ENCODE measurements at regions not wholly inside any gene's neighbourhood (a gene's known extent, or its start where the extent isn't known, plus 50 kb on each side); places are given as distances from the start of the nearest gene placed in this dataset.

DNA sequence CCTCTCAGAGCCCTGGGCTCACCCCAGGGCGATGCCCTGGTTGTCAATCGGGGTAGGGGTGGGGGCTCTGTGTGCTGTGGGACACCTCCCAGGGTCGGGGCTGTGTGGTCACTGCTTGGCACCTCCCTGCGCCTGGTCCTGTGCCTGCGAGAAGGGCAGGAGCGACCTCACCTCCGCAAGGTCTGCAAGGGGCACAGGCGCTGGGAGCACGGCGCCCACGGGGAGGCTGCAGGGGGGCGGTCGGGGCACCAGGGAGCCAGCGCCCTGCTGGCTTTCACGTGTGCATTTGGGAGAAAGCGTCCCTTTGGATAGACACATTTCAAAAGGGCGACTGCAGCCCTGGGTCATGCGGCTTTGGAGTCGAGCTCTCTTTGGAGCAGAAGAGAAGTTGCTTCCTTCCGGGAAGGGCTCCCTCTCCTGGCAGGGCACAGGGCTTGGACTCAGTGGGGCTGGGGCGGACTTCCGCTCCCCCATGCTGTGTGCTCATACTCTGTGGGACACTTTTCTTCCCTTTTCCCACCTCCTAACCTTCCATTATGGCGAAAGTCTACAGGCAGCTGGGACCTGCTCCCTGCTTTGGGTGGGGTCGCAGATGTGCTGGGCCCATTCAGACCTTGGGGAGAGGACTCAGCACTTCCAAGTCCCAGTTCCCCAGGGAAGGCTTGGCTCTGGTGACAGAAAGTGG, 52.9 kb upstream of the SLC28A3 start:
- DNase-seq (ENCODE audit: low read depth), result no peak

DNA sequence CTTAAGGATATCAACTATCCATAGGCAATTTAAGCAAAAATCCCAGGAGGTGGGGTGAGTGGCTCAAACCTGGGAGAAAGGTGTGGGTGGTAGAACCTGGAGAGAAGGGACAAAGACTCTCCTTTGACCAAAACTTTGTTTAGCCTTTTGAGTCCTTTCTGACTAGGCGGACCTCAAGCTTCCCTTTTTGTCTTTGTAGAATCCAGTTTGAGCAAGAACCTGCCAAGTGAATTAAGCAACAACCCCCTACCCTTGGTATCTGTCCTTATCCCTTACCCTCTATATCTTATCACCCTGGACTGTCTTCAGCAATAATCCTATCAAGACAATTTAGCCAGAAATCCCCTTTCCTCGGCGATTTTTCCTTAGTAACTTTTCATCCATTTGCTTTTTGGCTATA, 53.5 kb upstream of the SLC28A3 start:
- no peak for DNase-seq (ENCODE audit: low read depth)

DNA sequence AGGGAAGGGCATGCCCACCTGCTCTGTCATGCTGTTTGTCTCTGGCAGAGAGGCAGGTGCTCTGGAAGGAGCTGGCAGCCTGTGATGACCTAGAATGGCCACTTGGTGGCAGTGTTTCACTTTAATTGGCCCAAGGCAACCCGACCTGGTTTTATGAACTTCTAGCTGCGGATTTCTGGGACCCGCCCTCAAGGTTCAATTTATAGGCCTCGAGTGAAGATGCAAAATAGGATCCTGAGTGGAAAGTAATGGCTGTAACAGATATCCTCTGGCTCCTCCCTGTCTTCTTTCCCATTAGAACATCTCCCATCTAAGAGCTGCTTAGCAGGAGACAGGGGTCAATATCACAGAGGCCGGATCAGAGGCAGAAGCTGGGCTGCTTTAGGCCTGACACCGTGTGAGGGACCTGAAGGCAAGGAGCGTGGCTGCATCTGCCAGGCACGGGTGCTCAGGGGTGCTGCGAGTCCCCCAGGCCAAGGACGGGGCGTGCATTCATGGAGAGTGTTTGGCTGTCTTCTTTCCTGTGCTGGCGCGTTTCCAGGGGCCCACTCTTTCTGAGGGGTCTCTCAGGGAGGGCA, 56.7 kb upstream of the SLC28A3 start:
- DNase-seq (ENCODE audit: low read depth), result peak; percentile 60

DNA sequence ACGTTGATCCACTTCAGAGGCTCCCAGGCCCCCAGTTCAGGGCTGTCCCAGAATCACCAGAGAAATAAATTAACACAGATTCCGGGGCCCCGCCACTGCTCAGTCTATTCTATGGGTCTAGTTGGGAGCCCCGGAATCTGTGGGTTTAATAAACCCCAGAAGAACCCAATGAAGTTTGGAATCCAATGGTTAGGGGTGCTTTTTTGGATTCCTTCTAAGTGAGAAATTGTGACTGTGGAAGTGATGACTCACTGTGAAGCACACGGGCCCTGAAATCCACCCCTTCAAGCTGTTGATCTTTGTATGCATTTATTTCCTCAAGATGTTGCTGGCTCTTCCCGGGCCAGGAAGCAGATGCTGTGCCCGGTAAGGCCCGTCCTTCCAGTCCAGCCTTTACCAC, 57.3 kb upstream of the SLC28A3 start:
- peak; percentile 34 for DNase-seq (ENCODE audit: low read depth)

DNA sequence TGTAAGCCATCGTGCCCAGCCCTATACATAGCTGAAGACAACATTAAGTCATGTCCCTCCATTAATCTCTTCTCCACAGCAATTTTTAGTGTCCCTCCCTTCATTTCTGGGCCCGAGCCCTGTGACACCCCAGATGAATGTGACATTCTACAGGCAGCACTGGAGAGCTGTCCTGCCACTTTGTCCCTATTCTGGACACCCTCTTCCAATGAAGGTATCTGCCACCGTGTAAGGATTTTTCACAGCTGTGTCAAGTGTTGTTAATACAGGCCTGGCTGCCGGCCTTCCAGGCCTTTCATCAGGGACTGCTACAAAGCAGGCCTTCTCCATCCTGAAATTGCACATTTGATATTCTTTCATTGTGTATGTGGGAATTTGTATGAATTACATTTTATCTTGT, 62.0 kb upstream of the SLC28A3 start:
- DNase-seq (ENCODE audit: low read depth), result no peak

DNA sequence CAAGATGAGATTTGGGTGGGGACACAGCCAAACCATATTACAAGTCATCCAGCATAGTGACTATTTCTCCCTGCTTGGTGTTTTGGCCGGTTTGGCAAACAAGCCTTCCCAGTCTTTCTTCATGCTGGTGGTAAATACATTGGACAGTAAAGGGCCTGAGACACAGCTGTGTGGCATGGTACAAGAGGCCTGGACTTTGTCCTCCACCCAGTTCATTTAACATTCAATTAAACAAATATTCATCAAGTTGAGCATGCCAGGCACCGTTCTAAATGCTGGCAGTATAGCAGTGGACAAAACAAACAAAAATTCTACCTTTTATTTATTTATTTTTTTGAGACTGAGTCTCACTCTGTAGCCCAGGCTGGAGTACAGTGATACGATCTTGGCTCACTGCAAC, 62.7 kb upstream of the SLC28A3 start:
- DNase-seq (ENCODE audit: low read depth), result no peak

DNA sequence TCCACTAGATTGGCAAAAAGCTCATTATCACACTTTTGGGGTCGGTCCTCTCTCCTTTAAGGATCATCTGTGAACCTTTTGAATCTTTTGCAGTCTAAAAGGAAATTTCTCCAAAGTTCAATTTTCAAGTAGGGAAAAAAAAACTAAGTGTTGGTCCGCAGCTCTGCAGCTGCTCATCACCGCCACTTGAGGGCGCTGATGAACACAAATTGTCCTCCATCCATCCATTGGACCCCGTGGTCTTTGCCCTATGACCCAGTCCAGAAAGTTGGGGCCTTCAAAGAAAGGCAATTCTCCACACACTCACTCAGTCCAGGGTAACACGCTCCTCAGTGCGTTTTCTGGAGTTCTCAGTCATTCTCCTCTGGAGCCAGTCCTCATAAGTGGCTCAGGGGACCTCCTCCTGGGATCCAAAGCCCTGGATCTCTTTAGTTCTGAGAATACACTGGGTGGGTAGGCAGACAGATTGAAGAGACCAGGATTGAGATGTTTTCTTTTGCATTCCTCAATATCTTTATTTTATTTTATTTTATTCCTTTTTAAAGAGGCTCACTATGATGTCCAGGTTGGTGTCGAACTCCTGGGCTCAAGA, 63.6 kb upstream of the SLC28A3 start:
- no peak for DNase-seq (ENCODE audit: low read depth)

DNA sequence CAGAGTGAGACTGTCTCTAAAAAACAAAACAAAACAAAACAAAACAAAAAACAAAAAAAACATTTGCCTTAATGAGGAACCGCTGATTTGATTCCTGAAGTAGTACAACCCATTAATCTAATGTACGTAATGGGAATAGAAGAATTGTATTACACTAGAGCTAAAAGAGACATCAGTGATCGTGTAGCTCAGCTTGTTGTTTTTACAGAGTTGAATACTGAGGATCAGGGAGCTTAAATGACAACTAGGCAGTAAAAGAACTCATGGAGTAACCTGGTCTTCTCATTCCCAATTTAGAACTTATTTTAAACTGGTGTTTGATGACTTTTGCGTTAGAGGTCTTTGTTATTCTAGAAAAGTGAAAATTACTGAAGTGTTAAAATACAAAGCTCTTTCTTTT, 65.1 kb upstream of the SLC28A3 start:
- DNase-seq (ENCODE audit: low read depth), result no peak

DNA sequence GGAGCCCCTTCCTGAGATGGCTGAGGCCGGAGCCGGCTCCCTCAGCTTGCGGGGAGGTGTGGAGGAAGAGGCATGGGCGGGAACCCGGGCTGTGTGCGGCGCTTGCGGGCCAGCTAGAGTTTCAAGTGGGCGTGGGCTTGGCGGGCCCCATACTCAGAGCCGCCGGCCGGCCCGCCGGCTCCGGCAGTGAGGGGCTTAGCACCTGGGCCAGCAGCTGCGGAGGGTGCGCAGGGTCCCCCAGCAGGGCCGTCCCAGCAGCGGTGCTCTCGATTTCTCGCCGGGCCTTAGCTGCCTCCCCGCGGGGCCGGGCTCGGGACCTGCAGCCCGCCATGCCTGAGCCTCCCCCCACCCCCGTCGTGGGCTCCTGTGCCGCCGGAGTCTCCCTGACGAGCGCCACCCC, 67.9 kb upstream of the SLC28A3 start:
- no peak for DNase-seq (ENCODE audit: low read depth)

DNA sequence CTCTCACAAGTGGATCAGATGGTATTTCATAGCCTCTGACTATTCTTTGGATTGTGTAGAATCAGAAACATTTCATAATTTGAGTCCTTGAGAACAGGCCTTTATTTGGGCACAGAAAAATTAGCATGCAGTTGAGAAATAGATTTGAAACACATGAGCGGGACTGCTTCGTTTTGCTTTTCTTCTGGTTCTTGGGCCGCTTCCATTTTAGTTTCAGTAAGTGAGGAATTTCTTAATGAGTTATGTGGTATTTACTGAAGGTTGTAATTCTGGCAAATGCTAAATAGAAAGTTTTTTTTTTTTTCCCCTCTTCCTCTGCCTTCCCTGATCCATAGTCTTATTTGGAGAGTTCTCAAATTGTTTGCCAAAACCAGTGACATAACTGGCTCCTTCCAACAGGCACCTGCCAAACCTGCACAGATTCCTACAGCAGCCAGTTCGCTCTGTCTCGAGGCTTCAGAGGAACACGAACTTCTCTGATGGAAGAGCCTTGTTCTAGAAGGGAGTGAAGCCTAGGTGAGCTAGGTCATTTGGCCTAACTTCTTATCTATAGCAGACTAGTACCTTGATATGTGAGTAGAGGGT, 71.2 kb upstream of the SLC28A3 start:
- DNase-seq (ENCODE audit: low read depth), result no peak

DNA sequence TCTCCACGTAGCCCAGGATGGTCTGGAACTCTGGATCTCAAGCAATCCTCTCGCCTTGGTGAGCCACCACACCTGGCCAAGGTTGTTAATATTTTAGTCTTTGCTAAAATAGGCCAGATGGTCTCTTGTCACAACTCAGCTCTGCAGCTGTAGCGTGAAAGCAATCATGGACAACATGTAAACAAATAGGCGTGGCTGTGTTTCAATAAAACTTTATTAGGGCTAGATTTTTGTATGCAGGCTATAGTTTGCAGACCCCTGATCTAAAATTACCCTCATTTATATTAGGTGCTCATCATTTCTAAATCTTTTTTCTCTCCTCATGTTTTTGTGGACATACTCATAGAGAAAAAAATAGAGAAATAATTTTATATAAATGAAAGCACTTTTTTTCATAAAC, 72.1 kb upstream of the SLC28A3 start:
- DNase-seq (ENCODE audit: low read depth), result no peak

DNA sequence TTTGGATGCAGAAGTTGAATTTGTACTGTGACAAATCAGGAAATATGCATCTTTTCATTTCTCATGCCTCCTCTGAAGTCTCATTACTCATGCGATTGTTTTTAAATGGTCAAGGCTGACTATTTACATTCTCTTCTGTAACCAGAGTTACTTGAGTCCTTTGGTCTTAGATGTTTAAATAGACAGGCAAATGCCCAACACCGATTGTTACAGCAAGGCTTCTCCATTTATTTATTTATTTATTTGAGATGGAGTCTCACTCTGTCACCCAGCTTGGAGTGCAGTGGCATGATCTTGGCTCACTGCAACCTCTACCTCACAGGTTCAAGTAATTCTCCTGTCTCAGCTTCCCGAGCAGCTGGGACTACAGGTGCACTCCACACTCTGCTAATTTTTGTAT, 72.7 kb upstream of the SLC28A3 start:
- DNase-seq (ENCODE audit: low read depth), result no peak

DNA sequence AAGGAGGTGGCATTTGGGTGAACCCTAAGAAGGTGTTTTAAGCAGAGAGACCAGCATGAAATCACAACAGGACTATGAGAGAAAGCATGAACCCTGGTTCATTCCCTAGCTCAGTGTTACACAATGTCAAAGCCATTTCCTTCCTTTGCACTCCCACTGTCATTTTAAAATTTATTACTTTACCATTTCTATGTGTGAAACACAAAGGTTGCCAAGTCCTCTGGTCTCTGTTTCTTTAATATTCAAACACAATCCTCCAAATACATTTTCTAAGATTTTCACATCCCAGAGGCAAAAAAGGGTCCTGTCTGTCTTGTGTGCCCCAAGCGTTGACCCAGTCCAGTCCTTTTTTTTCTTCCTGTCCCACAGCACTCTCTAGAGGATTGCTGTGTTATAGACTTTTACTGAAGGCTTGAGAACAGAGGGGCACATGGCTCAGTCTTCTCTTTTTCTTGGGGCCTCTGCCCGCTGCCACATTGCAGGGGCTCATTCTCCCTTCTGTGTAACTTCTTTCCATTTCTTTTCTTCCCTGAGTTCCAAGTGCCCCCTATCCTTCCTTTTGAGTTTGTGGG, 78.6 kb upstream of the SLC28A3 start:
- DNase-seq (ENCODE audit: low read depth), result no peak

DNA sequence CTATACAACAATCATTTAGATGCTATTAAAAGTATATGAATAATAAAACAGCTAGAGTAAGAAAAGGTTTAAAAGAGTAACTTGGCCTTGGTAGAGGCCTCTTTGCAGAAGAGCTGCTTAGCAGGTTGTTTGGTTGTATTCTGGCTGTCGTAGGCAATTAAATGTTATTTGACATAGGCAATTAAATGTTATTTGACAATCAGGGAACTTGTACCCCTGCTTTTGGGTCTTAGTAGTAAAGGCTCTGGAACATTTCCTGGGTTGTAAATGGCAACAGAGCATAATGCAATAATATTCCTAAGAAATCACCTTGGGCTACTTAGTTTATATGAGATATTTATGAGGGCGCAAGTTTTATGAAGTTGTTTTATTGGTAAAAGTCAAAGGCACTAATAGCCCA, 84.4 kb upstream of the SLC28A3 start:
- DNase-seq (ENCODE audit: low read depth), result no peak

DNA sequence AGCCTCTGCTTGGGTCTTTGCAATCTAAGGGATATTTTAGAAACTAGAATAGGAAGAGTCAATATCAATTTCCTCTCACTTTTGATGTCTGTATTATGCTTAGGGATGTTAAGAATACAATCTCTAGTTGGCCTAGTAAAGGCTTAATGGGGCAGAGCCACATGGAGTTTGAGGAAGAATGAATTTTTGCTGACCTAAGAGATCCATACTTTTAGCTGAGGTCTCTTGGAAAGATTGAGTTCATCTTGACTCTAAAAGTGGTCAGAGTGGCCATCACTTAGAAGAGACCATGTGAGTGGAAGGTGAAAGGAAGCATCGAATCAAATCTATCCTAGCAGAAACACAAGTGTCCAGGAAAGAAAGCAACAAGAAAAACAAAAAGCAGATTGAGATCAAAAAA, 92.2 kb upstream of the SLC28A3 start:
- DNase-seq (ENCODE audit: low read depth), result no peak

DNA sequence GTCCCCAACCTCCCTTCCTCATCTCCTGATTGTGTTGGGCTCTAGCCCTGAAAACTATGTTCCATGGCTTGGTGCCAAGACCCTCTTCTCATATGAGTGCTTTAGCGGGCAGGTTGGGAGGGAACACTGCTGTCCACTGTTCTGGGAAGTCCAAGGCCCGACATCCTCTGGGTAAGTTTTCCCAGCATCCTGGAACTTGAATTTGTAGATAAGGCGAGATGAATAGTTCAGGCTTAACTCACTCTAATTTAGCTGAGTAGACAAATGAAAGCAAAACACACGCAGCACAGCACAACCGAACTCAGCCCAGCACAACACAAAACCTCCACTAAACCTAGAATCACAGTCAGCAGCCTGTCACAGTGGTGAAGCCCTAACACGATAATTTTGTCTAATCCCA, 95.3 kb upstream of the SLC28A3 start:
- DNase-seq (ENCODE audit: low read depth), result no peak

DNA sequence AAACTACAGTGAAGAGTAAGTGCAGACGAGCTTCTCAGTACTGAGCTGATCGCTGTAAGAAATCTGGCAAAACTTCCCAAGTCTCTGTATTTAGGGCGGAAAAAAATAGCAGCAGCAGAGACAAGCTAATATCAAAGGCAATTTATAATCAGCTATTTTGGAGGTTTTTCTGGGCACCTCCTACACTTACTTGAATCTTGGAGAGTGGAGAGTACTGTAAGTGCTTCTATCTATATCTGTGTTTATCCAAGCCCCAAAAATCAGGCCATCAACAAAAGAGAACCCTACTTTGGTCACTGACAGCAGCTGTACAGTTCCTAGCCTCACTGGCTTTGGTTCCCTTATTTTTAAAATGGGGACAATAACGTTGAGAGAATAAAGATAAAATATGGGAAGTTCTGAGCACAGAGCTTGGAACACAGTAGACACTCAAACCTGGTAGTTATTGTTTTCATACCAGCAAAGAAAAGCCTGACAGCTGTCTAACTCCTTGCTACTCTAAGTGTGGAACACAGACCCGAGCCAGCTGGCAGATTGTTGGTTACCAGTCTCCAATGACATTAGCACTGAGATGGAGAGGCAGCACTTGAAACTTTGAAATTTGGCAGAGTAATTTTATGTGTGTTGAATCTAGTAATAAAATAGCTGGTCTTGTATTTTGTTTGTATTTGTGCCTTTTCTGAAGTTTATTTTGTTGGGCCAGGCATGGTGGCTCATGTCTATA, 96.0 kb upstream of the SLC28A3 start:
- no peak for DNase-seq (ENCODE audit: low read depth)

DNA sequence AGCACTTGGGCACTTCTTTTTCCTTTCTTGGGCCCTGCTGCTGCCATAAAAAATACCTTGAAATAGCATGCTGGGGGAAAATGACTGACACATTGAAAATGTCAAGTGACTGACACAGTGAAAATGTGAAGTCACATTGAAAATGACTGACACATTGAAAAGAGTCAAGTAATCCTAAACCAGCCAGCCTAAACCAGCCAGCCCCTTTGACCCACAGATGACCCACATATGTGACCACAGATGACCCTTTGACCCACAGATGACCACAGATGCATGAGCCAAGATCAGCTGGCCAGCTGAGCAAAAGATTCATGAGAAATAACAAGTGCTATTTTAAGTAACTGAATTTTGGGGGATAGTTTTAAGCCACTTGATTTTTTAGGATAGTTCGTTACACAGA, 97.8 kb upstream of the SLC28A3 start:
- DNase-seq (ENCODE audit: low read depth), result no peak

DNA sequence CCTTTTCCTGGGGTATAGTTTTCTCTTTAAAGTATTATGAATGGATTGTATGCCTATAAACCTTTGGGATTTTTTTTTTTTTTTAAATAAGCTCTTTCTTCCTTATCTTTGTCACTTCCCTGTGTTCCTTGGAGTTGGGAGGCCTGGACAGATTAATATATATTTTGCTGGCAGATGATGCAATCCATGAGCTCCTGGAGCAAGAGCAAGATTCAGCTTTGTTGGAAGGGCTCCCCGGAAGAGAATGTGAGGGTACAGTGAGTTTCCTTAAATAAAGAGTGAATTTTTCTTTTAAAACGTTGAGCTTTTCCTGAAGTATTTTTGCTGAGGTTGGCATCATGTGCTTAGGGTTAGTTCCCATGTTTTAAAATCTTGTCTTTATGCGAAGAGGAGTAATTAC, 98.7 kb upstream of the SLC28A3 start:
- peak; percentile 27 for DNase-seq (ENCODE audit: low read depth)

DNA sequence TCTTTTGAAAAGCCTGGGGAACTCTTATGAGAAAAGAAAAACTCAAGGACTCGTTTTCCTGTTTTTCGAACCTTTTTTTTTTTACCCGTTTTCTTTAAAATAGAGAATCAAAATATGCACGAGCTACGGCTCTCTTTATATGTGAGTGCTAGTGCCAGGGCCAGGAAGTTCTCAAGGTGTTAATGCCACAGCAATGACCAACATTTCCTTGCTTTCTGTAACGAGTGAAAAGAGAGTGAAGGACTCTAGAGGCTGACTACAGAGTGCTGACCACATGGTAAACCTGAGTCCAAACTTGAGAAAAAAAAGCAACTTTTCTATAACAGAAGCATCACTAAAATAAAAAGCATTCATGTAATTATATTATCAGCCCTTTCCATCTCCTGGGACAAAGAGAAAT, 102.2 kb upstream of the SLC28A3 start:
- DNase-seq (ENCODE audit: low read depth), result no peak

DNA sequence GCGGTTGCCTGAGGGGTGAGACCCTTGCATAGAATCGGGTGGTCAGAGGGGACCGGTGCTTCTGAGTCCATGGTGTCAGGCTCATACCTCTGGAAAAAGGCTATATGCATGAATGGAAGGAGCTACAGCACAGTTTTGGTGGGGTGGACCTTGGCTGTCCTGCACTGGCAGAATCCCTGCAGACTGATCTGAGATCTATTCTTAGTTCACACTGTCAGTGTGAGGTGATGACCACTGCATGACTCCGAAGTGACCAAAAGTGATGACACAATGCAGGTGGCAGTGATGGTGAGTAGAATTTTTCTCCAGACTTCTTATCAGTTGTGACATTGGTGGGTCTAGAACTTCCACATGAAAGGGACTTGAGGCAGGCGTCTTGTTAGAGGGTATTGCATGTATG, 105.2 kb upstream of the SLC28A3 start:
- DNase-seq (ENCODE audit: low read depth), result no peak

DNA sequence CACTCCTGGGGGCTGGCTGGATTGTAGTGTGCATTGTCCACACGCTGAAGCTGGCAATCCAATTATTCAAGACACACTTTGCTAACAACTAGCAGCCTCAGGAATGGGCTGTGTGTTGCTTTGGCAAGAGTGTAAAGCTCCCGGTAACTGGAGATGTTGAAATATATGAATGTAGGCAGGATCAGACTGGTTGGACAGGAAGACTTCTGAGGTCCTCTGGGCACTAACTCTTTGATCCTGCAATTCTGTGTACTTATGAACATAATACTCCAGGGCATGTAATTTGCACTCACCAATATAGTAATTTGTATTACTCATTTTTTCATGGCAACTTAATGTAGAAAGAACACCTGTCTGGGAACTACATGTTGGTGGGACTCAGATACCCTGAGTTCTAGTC, 106.7 kb upstream of the SLC28A3 start:
- DNase-seq (ENCODE audit: low read depth), result no peak

DNA sequence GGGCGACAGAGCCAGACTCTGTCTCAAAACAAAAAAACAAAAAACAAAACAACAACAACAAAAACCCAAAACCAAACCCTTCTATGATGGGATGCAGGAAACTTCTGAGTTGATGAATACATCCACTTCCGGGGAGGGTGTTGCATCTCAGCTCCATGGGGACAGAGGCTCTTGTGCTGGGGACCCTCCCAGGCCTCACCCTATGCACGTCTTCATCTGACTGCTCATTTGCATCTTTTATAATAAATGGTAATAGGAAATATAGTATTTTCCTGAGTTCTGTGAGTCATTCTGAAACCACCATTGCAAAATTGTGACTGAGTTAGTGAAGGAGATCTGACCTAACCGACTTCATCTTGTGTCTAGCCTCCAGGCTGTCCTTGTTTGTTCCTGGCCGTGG, 109.5 kb upstream of the SLC28A3 start:
- DNase-seq (ENCODE audit: low read depth), result no peak
